Keratinocyte (primary cell): ENCODE measurements at regions not wholly inside any gene's neighbourhood (a gene's known extent, or its start where the extent isn't known, plus 50 kb on each side); places are given as distances from the start of the nearest gene placed in this dataset.

Experiments
- DNase-seq: peaks from one replicate; pipeline ENCODE4 v3.0.0-alpha.2; 2011; ENCODE audit warnings: low read depth, missing footprints, low spot score
- FAIRE-seq: peaks from 2 replicates; lab custom pipeline; 2011; peaks lifted over from hg19 to GRCh38; lab: Jason Lieb, UNC
- H2AFZ ChIP-seq: 2 replicates; pipeline ENCODE4 v1.6.0; 2012; ENCODE audit warnings: low read length, control low read depth, inconsistent platforms; ENCODE audit not compliant: control insufficient read depth
- H3K27ac ChIP-seq: 2 replicates; pipeline ENCODE4 v1.5.1; 2011; ENCODE audit warnings: low read length; ENCODE audit not compliant: control insufficient read depth, insufficient read depth
- H3K27me3 ChIP-seq: 3 replicates; pipeline ENCODE4 v1.6.0; 2011; ENCODE audit warnings: low read length; ENCODE audit not compliant: control insufficient read depth, insufficient read depth; ENCODE audit errors: extremely low read depth
- H3K36me3 ChIP-seq, 2 experiments: 2 replicates in 1 of 2; 3 replicates in 1 of 2; pipeline ENCODE4 v1.5.1; 2011; ENCODE audit warnings: low read length in 2 of 2, mild to moderate bottlenecking in 1 of 2; ENCODE audit not compliant: control insufficient read depth in 2 of 2, insufficient read depth in 2 of 2; ENCODE audit errors: extremely low read depth in 1 of 2
- H3K4me1 ChIP-seq: 3 replicates; pipeline ENCODE4 v1.5.1; 2011; ENCODE audit warnings: low read length; ENCODE audit not compliant: control insufficient read depth, insufficient read depth; ENCODE audit errors: extremely low read depth
- H3K4me2 ChIP-seq: 3 replicates; pipeline ENCODE4 v1.6.0; 2011; ENCODE audit warnings: low read depth, low read length; ENCODE audit not compliant: control insufficient read depth, insufficient read depth; ENCODE audit errors: extremely low read depth
- H3K4me3 ChIP-seq, 3 experiments: fragments of 200-600 bp in 1 of 3; sonication (generic) in 1 of 3; 2 replicates in 2 of 3; 3 replicates in 1 of 3; pipeline ENCODE4 v1.5.1; 2011 to 2016; ENCODE audit warnings: low read length in 3 of 3, mild to moderate bottlenecking in 3 of 3, control low read depth in 2 of 3, inconsistent platforms in 1 of 3, low read depth in 1 of 3, mixed read lengths in 1 of 3, mixed run types in 1 of 3, moderate library complexity in 1 of 3; ENCODE audit not compliant: control insufficient read depth in 2 of 3, insufficient read depth in 2 of 3; ENCODE audit errors: extremely low read depth in 1 of 3
- H3K79me2 ChIP-seq: 2 replicates; pipeline ENCODE4 v1.6.0; 2012; ENCODE audit warnings: low read length; ENCODE audit not compliant: control insufficient read depth, insufficient read depth
- H3K9ac ChIP-seq: 3 replicates; pipeline ENCODE4 v1.6.0; 2011; ENCODE audit warnings: low read length; ENCODE audit not compliant: control insufficient read depth, insufficient read depth; ENCODE audit errors: extremely low read depth
- H3K9me1 ChIP-seq: 3 replicates; pipeline ENCODE4 v1.6.0; 2011; ENCODE audit warnings: low read length; ENCODE audit not compliant: control insufficient read depth, insufficient read depth; ENCODE audit errors: extremely low read depth
- H3K9me3 ChIP-seq: 2 replicates; pipeline ENCODE4 v1.5.1; 2012; ENCODE audit warnings: low read depth, low read length; ENCODE audit not compliant: control insufficient read depth
- H4K20me1 ChIP-seq: 3 replicates; pipeline ENCODE4 v1.6.0; 2011; ENCODE audit warnings: low read length; ENCODE audit not compliant: control insufficient read depth, insufficient read depth; ENCODE audit errors: extremely low read depth
- EZH2 ChIP-seq: IDR thresholded peaks from one replicate; pipeline ENCODE4 v1.6.1; 2012; ENCODE audit warnings: inconsistent platforms, mild to moderate bottlenecking, low read length, moderate library complexity
- dilution Hi-C: fragments of 300-500 bp; cut with MboI; formaldehyde crosslinking; loops from one replicate; pipeline ENCODE4 v1.7.0; 2020; ENCODE audit warnings: low sequenced_read_pairs; ENCODE audit not compliant: extremely low pct_ligation_motif_present
- TF ChIP-seq, protein P1 (sequence below), 3 experiments: IDR thresholded peaks in 1 of 3; conservative IDR thresholded peaks in 1 of 3; optimal IDR thresholded peaks in 1 of 3; 2 replicates in 2 of 3; 3 replicates in 1 of 3; pipeline versions ENCODE3 to v1.5.1; 2011; ENCODE audit warnings: low read length in 3 of 3, mild to moderate bottlenecking in 3 of 3, moderate library complexity in 2 of 3, control low read depth in 1 of 3, inconsistent platforms in 1 of 3; ENCODE audit not compliant: insufficient read depth in 2 of 3; ENCODE audit errors: extremely low read depth in 1 of 3

DNA sequence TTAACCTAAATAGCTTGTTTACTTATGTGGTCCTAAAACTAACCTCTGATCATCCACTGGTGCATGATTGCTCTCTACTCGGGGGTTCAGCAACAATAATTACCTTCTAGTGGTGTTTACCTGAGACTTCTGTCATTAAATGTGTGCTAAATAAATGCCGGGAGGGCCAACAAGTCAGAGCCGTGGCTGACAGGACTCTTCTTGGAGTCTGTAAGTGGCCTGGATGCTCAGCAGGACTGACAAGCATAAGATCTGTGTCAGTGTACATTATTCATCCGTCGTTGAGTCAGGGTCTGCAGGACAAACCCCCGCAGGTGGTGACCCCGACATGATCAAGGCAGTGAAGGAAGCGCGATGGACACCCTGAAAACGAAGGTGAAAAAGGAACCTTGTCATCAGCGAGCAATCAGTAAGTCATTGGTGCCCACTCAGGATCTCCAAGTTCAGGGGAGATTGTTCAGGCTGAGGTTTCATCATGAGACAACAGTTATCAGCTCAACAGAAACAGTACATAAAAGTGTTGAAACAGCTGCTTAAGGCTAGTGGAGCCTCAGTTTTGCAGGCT, 1466.9 kb downstream of the UQCRFS1 start:
- Histone ChIP-seq H3K27ac (no peak overlapping the region), H3K4me2 (no peak overlapping the region), H3K4me1 (no peaks in the 10 kb centered on the region), H3K4me3 (no peak overlapping the region), H3K36me3 (peaks cover 0 to 2% of the 10 kb centered on the region in 2 experiments), H2AFZ (no peak overlapping the region), H3K9me1 (no peaks in the 10 kb centered on the region), H3K9ac (no peak overlapping the region), H3K27me3 (no peaks in the 10 kb centered on the region), H3K9me3 (no peaks in the 10 kb centered on the region), H3K79me2 (no peaks in the 10 kb centered on the region), H4K20me1 (no peaks in the 10 kb centered on the region)
- TF ChIP-seq, protein P1, sequence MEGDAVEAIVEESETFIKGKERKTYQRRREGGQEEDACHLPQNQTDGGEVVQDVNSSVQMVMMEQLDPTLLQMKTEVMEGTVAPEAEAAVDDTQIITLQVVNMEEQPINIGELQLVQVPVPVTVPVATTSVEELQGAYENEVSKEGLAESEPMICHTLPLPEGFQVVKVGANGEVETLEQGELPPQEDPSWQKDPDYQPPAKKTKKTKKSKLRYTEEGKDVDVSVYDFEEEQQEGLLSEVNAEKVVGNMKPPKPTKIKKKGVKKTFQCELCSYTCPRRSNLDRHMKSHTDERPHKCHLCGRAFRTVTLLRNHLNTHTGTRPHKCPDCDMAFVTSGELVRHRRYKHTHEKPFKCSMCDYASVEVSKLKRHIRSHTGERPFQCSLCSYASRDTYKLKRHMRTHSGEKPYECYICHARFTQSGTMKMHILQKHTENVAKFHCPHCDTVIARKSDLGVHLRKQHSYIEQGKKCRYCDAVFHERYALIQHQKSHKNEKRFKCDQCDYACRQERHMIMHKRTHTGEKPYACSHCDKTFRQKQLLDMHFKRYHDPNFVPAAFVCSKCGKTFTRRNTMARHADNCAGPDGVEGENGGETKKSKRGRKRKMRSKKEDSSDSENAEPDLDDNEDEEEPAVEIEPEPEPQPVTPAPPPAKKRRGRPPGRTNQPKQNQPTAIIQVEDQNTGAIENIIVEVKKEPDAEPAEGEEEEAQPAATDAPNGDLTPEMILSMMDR (optimal IDR thresholded peaks at IDR 0.05 in 1 of 3, IDR thresholded peaks at IDR 0.05 in 1 of 3, conservative IDR thresholded peaks at IDR 0.05 in 1 of 3; ENCODE audit: extremely low read depth in 1 of 3, insufficient read depth in 2 of 3, low read length in 3 of 3): no peak
- TF ChIP-seq EZH2: no peak
- no peak for FAIRE-seq
- DNase-seq: no peak
- dilution Hi-C loops: no loop called here

DNA sequence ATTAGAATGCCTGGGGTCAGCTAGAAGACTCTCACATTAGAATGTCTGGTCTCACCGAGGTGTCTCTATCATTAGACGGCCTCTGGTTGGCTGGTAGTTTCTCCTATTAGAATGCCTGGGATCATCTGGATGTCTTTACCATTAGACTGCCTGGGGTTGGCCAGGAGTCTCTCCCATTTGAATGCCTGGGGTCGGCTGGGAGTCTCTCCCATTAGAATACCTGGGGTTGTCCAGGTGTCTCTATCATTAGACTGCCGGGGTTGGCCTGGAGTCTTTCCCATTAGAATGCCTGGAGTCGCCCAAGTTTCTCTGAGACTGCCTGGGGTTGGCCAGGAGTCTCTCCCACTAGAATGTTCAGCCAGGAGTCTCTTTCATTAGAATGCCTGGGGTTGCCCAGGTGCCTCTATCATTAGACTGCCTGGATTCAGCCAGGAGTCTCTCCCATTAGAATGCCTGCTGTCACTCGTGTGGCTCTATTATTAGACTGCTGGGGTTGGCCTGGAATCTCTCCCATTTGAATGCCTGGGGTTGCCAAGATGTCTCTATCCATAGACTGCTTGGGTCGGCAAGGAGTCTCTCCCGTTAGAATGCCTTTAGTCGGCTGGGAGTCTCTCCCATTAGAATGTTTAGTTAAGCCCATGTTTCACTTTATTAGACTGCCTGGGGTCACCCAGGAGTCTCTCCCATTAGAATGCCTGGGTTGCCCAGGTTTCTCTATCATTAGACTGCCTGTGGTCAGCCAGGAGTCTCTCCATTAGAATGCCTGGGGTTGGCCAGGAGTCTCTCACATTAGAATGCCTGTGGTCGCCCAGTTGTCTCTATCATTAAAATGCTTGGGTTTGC, 1467.8 kb downstream of the UQCRFS1 start:
- no peak overlapping the region for H3K9ac ChIP-seq
- dilution Hi-C loops: no loop called here
- no peaks in the 10 kb centered on the region for H3K27me3 ChIP-seq
- H3K4me2 ChIP-seq: no peak overlapping the region
- H3K4me3 ChIP-seq: no peak overlapping the region
- no peak overlapping the region for H2AFZ ChIP-seq
- H3K9me1 ChIP-seq: no peaks in the 10 kb centered on the region
- no peaks in the 10 kb centered on the region for H3K9me3 ChIP-seq
- no peak overlapping the region for H3K27ac ChIP-seq
- DNase-seq: no peak
- no peaks in the 10 kb centered on the region for H4K20me1 ChIP-seq
- H3K4me1 ChIP-seq: no peaks in the 10 kb centered on the region
- H3K36me3 ChIP-seq: peaks cover 0 to 2% of the 10 kb centered on the region in 2 experiments
- TF ChIP-seq, protein P1 (optimal IDR thresholded peaks at IDR 0.05 in 1 of 3, IDR thresholded peaks at IDR 0.05 in 1 of 3, conservative IDR thresholded peaks at IDR 0.05 in 1 of 3; ENCODE audit: extremely low read depth in 1 of 3, insufficient read depth in 2 of 3, low read length in 3 of 3): no peak
- TF ChIP-seq EZH2: no peak
- no peak for FAIRE-seq
- H3K79me2 ChIP-seq: no peaks in the 10 kb centered on the region
